ENCODE measurements at regions not wholly inside any gene's neighbourhood (a gene's known extent, or its start where the extent isn't known, plus 50 kb on each side); places are given as distances from the start of the nearest gene placed in this dataset.

- no peak for TF ChIP-seq CTCF (IDR thresholded peaks at IDR 0.05)
- no peak for TF ChIP-seq POLR2AphosphoS5 (IDR thresholded peaks at IDR 0.05; ENCODE audit: insufficient read depth in 1 of 2, low read depth in 1 of 2)
Observed at GRCh38 chr4:123191728-123192127, 204.9 kb upstream of the SPRY1 start.

Data from vagina (tissue), 2 donors.